GM23248 (cell line): ENCODE measurements at regions not wholly inside any gene's neighbourhood (a gene's known extent, or its start where the extent isn't known, plus 50 kb on each side); places are given as distances from the start of the nearest gene placed in this dataset.

ENCODE experiments used
- EZH2 ChIP-seq: fragments of 200-600 bp; sonication (generic); IDR thresholded peaks from 2 replicates; pipeline ENCODE4 v1.6.1; 2018; ENCODE audit warnings: antibody characterized with exemption, mild to moderate bottlenecking; ENCODE audit not compliant: insufficient read depth, poor library complexity, severe bottlenecking
- EZH2phosphoT487 ChIP-seq: fragments of 200-600 bp; sonication (generic); IDR thresholded peaks from 2 replicates; pipeline ENCODE4 v1.6.1; 2018; ENCODE audit warnings: antibody characterized with exemption, moderate library complexity, mild to moderate bottlenecking, low read depth; ENCODE audit not compliant: insufficient read depth

- TF ChIP-seq EZH2 (no peak), EZH2phosphoT487 (no peak)
These were observed 85.3 kb downstream of the SPATA31D1 start for GRCh38 chr9:82073551-82074543.
